ENCODE measurements at regions not wholly inside any gene's neighbourhood (a gene's known extent, or its start where the extent isn't known, plus 50 kb on each side); places are given as distances from the start of the nearest gene placed in this dataset.
A peak's percentile ranks its signal among the peaks of the same experiment; 100 is the strongest.

- H2AK5ac ChIP-seq (ENCODE audit: insufficient read length, low read length) = no peak overlapping the region
- H3K36me3 Mint-ChIP-seq (ENCODE audit: insufficient read depth in 1 of 3, low read depth in 3 of 3) = peaks cover 0 to 2% (median 0%) of the 10 kb centered on the region in 3 experiments; a peak in 1 of 7 replicates
- peaks cover 0 to 4% of the 10 kb centered on the region in 2 experiments; a peak in 3 of 5 replicates for H3K9me3 Mint-ChIP-seq
- H3K9me3 ChIP-seq (ENCODE audit: control insufficient read depth, low read depth, low read length) = no peaks in the 10 kb centered on the region
- no peak overlapping the region for H3K18ac ChIP-seq (ENCODE audit: insufficient read length, low read depth, low read length)
- no peak overlapping the region for H2BK5ac ChIP-seq (ENCODE audit: insufficient read length, low read length)
- TF ChIP-seq CTCF (conservative IDR thresholded peaks at IDR 0.05) = no peak
- no peak overlapping the region for H3K4ac ChIP-seq (ENCODE audit: low read depth, low read length)
- H4K8ac ChIP-seq (replicated peaks; ENCODE audit: insufficient read length, low read depth, low read length) = no peak overlapping the region
- H3K4me1 Mint-ChIP-seq = peaks cover 16 to 19% of the 10 kb centered on the region in 2 experiments
- no peak overlapping the region for H3T11ph ChIP-seq (ENCODE audit: low read length)
- no CpG with 5 or more reads among the region's 2 CpGs for WGBS (ENCODE audit: extremely low coverage, insufficient read length, low lambda C conversion rate)
- no peak overlapping the region for H2BK20ac ChIP-seq (ENCODE audit: low read depth, low read length, poor library complexity, severe bottlenecking)
- no peak overlapping the region for H3K4me2 ChIP-seq (ENCODE audit: insufficient read depth, insufficient read length, low read length)
- H3K27me3 ChIP-seq (ENCODE audit: insufficient read depth, low read length) = no peaks in the 10 kb centered on the region
- no peaks in the 10 kb centered on the region for H3K23me2 ChIP-seq (ENCODE audit: insufficient read length, low read depth, low read length, poor library complexity, severe bottlenecking)
- no peaks in the 10 kb centered on the region for H3K79me1 ChIP-seq (ENCODE audit: insufficient read depth, low read depth, low read length, poor library complexity, severe bottlenecking)
- no peaks in the 10 kb centered on the region for H4K20me1 ChIP-seq (ENCODE audit: control insufficient read depth, insufficient read depth, insufficient read length)
- no peaks in the 10 kb centered on the region for H3K79me2 ChIP-seq (ENCODE audit: insufficient read depth, low read length)
- no peak overlapping the region for H3K56ac ChIP-seq (ENCODE audit: insufficient read length, low read depth, low read length)
- H3K14ac ChIP-seq (ENCODE audit: insufficient read depth, low read length) = no peak overlapping the region
- no peak overlapping the region for H4K5ac ChIP-seq (ENCODE audit: insufficient read length, low read depth, low read length)
- no peak overlapping the region; a peak in 1 of 5 replicates for H3K4me3 Mint-ChIP-seq
- no peak overlapping the region for H2BK15ac ChIP-seq (ENCODE audit: low read depth, low read length)
- no peak overlapping the region for H3K23ac ChIP-seq (ENCODE audit: insufficient read length, low read depth, low read length)
- no peaks in the 10 kb centered on the region for H3K27me3 Mint-ChIP-seq (ENCODE audit: low read depth)
- DNase-seq = no peak
- no peaks in the 10 kb centered on the region; the same call in 1 of the 2 replicates for H3K4me1 ChIP-seq (ENCODE audit: insufficient read depth, low read length)
- no peak overlapping the region for H2BK12ac ChIP-seq (ENCODE audit: insufficient read length, low read depth, low read length)
- no peak overlapping the region for H2AFZ ChIP-seq (ENCODE audit: low read length)
- no peak overlapping the region for H3K9ac ChIP-seq (ENCODE audit: extremely low read depth, insufficient read length, low read length)
- no peak overlapping the region for H4K91ac ChIP-seq (ENCODE audit: insufficient read length, low read depth, low read length)
- peak overlapping the region in 2 of 3 experiments; percentile 47 to 68; a peak in 5 of 7 replicates for H3K27ac Mint-ChIP-seq
- no peak overlapping the region for H3K27ac ChIP-seq (ENCODE audit: insufficient read length, low read depth, low read length)
- no peak overlapping the region for H2BK120ac ChIP-seq (ENCODE audit: low read depth, low read length, poor library complexity, severe bottlenecking)
These were observed 118.0 kb upstream of the GIMD1 start for GRCh38 chr4:106486533-106486932.

Data from H9 (cell line).